Stimulated activated naive CD8-positive, alpha-beta T cell treated with anti-CD3 and anti-CD28 coated beads, Interleukin-15, amount 100 ng/mL, for 72 hours (primary cell): ENCODE measurements at regions not wholly inside any gene's neighbourhood (a gene's known extent, or its start where the extent isn't known, plus 50 kb on each side); places are given as distances from the start of the nearest gene placed in this dataset.

ENCODE experiments used
- ATAC-seq: fragments of 150-1000 bp; cut with Tn5 transposase; 2 replicates; pipeline ENCODE4 v1.10.0; 2021; ENCODE audit warnings: mild to moderate bottlenecking, moderate library complexity
- DNase-seq, 2 donors: peaks; one replicate each; pipeline ENCODE4 v3.0.0; 2021 to 2022
- H3K27ac Mint-ChIP-seq, 2 donors: one replicate each; pipeline ENCODE4 v1.8.0; 2022; ENCODE audit warnings: mild to moderate bottlenecking in 2 of 2, mixed read lengths in 2 of 2, moderate library complexity in 2 of 2
- H3K27me3 Mint-ChIP-seq: one replicate; pipeline ENCODE4 v1.8.0; 2022; ENCODE audit warnings: mixed read lengths
- H3K4me1 Mint-ChIP-seq: one replicate; pipeline ENCODE4 v1.8.0; 2022; ENCODE audit warnings: mild to moderate bottlenecking, mixed read lengths
- H3K4me3 Mint-ChIP-seq, 2 donors: one replicate each; pipeline ENCODE4 v1.8.0; 2022; ENCODE audit warnings: mild to moderate bottlenecking in 2 of 2, mixed read lengths in 2 of 2, moderate library complexity in 1 of 2
- H3K9me3 Mint-ChIP-seq, 2 donors: one replicate each; pipeline ENCODE4 v1.8.0; 2022; ENCODE audit warnings: mixed read lengths in 2 of 2

DNA sequence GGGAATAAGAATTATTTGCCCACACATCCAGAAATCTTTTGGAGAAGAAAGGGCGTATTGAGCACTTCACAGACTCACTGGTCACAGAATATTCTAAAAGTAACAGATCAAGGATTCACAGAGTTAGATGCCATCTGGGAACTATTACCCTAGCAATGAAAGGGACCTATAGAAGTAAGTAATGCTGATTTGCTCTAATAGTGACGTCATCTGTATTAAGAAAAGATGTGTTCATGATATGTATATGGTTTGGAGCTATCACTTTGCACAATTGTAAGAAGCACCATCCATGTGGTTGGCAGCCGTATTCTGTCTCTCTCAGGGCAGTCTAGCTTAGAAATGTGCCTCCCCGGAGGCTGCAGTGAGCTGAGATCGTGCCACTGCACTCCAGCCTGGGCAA is 52.8 kb upstream of the SV2C start:
- Mint-ChIP-seq H3K4me1 (no peaks in the 10 kb centered on the region), H3K4me3 (no peak overlapping the region), H3K27me3 (peaks cover 24% of the 10 kb centered on the region), H3K9me3 (no peaks in the 10 kb centered on the region), H3K27ac (no peak overlapping the region)
- ATAC-seq (no peak), DNase-seq (no peak)

DNA sequence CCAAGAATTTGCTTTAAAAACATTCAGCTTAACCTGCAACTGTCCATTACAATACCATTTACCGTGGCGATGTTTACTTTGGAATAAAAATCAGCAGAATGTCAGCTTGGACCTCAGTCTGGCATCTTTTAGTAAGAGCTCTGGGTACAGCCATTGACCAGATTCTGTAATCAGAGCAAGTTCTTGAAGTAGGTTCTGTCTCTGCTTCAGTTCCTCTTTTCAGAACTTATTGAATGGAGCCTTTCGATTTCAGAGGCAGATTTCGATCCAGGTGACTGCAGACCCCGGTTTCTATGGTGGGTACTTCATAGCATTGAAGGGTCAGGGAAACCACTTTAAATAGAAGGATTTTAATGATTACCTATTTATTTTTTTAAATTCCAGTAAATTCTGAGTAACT is 53.4 kb upstream of the SV2C start:
- H3K4me1 Mint-ChIP-seq = no peaks in the 10 kb centered on the region
- ATAC-seq (no peak), DNase-seq (no peak)
- no peaks in the 10 kb centered on the region for H3K9me3 Mint-ChIP-seq
- H3K27me3 Mint-ChIP-seq = peaks cover 24% of the 10 kb centered on the region
- no peak overlapping the region for H3K27ac Mint-ChIP-seq
- no peak overlapping the region for H3K4me3 Mint-ChIP-seq

DNA sequence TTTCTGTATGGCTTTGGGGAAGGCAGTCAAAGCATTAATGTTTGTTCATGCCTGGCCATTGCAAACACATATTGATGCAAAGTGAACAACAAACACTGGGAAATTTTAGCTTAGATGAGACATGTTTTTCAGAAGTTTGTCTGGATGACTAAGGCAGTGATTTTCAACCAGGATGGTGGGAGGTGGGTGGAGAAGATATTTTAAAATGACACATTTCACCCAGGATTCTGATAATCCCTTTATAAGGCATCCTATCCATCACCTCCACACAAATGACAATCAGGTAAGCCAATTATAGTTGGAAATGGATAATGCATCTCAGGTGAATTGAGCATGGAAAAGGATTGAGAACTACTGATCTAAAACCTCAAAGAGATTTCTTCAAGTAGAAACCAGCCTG is 57.4 kb upstream of the SV2C start:
- Mint-ChIP-seq H3K9me3 (no peaks in the 10 kb centered on the region), H3K4me3 (no peak overlapping the region), H3K27me3 (peaks cover 32% of the 10 kb centered on the region), H3K27ac (no peak overlapping the region), H3K4me1 (no peaks in the 10 kb centered on the region)
- ATAC-seq (no peak), DNase-seq (no peak)

DNA sequence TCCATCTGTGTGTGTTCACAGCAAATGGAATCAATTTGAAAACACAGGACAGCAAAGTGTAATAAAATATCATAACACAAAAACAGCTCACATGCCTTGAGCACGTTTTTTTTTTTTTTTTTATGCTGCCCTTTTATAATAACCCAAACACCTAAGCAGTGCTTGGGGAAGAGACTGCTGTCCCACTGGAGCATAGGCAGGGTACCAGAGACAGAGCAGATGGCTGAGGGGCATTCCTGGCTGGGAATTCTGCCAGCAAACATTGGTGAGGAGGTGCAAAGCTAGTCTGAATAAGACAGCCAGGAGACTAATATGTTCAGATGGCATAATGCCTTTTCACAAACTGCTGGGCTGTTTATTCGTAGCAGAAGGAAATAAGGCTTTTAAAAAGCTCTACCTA is 58.1 kb upstream of the SV2C start:
- Mint-ChIP-seq H3K9me3 (no peaks in the 10 kb centered on the region), H3K4me1 (no peaks in the 10 kb centered on the region), H3K4me3 (no peak overlapping the region), H3K27ac (no peak overlapping the region), H3K27me3 (peaks cover 31% of the 10 kb centered on the region)
- DNase-seq (no peak), ATAC-seq (no peak)

DNA sequence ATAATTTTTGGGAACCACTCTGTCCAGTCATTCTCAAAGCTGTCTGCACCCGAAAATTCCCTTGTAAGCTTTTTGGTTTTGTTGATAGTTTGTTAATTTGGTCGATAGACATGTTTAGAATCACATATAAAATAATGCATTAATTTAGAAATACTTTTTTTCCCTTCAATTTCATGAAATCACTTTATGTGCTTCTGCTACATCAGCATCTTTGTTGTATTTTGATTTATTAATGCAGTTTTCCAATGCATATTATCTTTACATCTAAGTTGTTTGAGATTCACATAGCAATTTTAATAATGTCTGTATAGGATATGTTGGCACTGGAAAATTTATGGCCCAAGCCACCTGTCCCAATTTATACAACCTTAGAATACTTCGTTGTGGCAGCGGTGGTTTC is 60.6 kb upstream of the SV2C start:
- ATAC-seq (no peak), DNase-seq (no peak)
- Mint-ChIP-seq H3K27ac (no peak overlapping the region), H3K4me1 (no peaks in the 10 kb centered on the region), H3K27me3 (peaks cover 31% of the 10 kb centered on the region), H3K9me3 (no peaks in the 10 kb centered on the region), H3K4me3 (no peak overlapping the region)

DNA sequence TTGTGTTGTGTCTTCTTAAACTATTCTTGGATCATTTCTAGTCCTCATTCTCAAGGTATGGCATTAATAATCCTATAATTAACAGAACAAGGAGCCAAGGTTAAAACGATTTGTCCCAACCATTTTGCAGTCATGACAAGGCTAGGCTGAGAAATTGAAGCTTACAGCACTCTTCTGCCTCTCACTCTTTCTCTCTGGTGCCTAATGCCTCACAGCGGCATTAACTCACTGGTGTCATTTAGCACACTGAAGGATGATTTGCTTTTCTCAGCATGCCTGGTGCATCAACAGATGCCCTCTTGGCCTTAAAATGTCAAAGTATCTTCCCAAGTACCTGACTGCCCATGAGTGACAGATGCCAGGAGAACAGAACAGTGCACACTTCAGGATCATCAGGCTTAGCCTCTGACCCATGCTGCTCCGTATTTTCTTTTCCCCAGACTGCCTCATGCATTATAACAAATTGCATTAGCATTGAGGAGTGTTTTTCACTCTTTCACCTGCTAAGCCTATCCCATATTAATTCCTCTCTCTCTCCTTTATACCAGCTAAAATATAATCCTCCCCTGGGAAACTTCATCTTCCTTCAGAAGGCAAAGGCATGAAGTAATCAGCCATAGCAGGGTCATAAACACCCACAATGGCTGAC is 61.1 kb upstream of the SV2C start:
- ATAC-seq = no peak
- no peak overlapping the region for H3K27ac Mint-ChIP-seq

DNA sequence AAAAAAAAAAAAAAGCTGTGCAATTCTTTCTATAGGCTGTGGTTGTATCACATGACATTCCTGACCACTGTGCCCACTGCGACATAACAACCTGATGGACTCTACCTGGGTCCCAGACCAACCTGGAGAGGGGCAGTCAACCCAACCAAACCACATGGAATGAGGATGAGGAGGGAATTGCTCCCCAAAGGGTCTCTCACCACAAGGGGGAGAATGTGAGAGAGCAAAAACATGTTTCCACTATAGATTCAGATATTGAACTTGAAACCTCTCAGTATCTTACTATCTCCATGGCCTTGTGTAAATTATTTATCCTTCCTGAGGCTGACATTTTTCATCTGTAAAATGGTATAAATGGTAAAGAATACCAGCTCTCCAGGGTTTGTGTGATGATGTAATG is 66.9 kb upstream of the SV2C start:
- Mint-ChIP-seq H3K4me1 (no peaks in the 10 kb centered on the region), H3K4me3 (no peak overlapping the region), H3K9me3 (no peaks in the 10 kb centered on the region), H3K27ac (no peak overlapping the region), H3K27me3 (peaks cover 21% of the 10 kb centered on the region)
- no peak for DNase-seq
- no peak for ATAC-seq

More for the DNA sequence above, 61.1 kb upstream of the SV2C start:
- H3K4me1 Mint-ChIP-seq = no peaks in the 10 kb centered on the region
- H3K4me3 Mint-ChIP-seq = no peak overlapping the region
- peaks cover 31% of the 10 kb centered on the region for H3K27me3 Mint-ChIP-seq
- DNase-seq = no peak
- H3K9me3 Mint-ChIP-seq = no peaks in the 10 kb centered on the region

DNA sequence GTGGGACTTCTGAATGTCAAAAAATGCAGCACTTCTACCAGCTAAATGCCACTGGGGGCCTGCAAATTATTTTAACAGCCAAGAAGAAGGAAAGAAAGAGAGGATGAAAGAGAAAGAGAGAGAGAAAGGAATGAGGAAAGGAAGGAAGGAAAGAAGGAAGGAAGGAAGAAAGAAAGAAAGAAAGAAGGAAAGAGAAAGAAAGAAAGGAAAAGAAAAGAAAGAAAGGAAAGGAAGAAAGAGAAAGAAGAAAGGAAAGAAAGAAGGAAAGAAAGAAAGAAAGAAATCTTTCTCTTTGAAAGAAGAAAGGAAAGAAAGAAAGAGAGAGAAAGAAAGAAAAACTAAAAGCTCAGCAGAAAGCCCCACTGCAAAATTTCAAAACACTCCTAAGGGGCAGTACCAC is 69.2 kb upstream of the SV2C start:
- DNase-seq = no peak
- Mint-ChIP-seq H3K9me3 (no peaks in the 10 kb centered on the region), H3K4me1 (no peaks in the 10 kb centered on the region), H3K4me3 (no peak overlapping the region), H3K27ac (no peak overlapping the region), H3K27me3 (peaks cover 23% of the 10 kb centered on the region)
- ATAC-seq = no peak

DNA sequence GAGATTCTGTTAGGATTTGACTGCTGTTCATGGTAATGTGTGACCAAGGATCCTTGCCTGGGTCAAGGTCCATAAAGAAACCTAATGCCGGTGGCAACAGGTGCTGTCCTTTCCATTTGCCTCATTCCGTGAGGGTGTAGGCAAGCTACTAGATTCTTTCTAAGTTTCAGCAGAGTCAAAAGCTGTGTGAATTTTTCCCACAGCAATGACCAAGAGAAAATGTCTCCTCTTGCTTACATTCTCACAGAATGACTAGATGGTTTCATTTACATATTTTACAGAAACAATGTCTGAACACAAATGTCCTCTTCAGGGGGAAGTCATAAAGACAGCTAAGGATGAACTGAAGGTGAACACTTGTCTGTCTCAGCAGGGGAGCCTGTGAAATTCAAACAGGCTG is 75.3 kb upstream of the SV2C start:
- no peak for ATAC-seq
- Mint-ChIP-seq H3K27me3 (peaks cover 22% of the 10 kb centered on the region), H3K4me3 (no peak overlapping the region), H3K27ac (no peak overlapping the region), H3K4me1 (no peaks in the 10 kb centered on the region), H3K9me3 (no peaks in the 10 kb centered on the region)
- DNase-seq = no peak

DNA sequence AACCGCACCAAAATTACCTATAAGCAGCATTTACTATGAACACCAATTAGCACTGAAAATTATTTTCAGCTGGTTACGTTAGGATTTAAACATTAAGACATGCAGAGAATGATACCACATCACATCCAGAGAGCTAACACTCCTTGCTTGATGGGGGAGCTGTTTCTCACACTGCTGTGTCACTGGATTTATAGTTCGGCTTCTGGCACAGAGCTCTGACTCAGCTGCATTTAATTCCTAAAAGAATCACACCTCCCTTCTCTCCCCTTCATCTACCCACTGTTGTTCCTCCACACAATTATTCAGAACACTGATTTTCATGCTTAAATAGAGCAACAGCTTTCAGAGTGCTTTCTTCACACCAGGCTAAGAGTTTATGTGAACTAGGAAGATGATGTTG is 82.6 kb upstream of the SV2C start:
- H3K4me1 Mint-ChIP-seq = no peaks in the 10 kb centered on the region
- no peak for DNase-seq
- H3K27me3 Mint-ChIP-seq = peaks cover 15% of the 10 kb centered on the region
- no peak overlapping the region for H3K4me3 Mint-ChIP-seq
- peaks cover 0 to 21% of the 10 kb centered on the region in 2 donors for H3K9me3 Mint-ChIP-seq
- H3K27ac Mint-ChIP-seq = no peak overlapping the region
- ATAC-seq = no peak

DNA sequence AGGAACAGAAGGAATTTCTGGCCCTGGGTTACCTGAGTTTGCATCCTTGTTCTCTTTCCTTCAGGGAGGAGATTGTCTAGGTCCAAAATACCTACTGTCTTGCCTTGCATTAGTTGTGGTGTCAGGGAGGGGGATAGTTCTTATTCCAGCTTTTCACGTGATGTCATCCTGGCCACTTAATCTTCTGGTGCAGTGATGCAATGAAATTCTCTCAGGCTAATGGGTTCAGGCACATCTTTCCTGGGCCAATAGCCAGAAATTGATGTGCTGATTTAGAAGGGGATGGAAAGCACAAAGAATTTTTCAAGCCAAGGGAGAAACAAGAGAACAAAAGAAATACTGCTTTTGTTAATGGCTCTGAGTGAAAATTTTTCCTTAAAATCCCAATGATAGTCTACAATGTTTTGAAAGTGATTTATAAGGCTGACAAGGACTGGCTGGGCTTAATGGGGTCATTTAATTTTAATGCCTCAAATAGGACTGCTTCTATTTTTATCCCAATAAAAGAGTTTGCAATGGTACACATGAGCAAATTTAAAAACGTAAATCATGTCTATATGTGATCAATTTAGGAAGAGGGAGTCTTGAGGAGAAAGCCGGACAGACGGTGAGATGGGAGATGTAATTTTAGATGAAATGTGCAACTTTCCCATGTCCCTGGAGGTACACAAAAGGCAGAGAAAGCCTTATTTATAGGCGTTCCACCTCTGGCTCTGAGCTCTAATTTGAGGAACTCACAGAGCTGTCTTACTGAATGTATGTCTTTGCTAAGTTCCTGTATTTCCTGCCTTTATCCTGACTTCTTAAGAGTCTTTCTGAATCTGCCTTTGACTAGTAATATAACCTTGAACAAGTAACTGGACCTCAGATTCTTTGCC is 89.3 kb upstream of the SV2C start:
- ATAC-seq = no peak
- Mint-ChIP-seq H3K27me3 (peaks cover 17% of the 10 kb centered on the region), H3K27ac (no peak overlapping the region), H3K9me3 (peaks cover 0 to 12% of the 10 kb centered on the region in 2 donors), H3K4me3 (no peak overlapping the region), H3K4me1 (no peaks in the 10 kb centered on the region)
- DNase-seq = no peak

DNA sequence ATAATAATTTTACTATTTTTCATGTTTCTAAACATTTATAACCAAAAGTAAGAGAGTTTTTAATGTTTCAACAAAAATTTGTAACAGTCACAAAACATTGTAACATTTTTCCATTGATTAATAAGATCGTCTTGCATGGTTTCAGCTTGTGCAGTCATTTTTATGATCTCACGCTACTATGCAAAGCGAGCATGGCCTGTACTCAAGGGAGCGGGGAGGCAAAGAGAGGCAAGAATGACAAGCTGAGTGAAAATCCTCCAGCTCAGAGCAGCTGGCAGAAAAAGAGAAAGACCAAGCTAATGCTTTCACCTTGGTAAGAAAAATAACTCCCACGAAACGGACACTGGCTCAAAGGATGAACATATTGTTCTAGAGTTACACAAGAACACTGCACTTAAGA is 90.0 kb upstream of the SV2C start:
- ATAC-seq = no peak
- Mint-ChIP-seq H3K9me3 (peaks cover 0 to 6% of the 10 kb centered on the region in 2 donors), H3K27me3 (peaks cover 17% of the 10 kb centered on the region), H3K4me3 (no peak overlapping the region), H3K27ac (no peak overlapping the region), H3K4me1 (no peaks in the 10 kb centered on the region)
- DNase-seq = no peak

DNA sequence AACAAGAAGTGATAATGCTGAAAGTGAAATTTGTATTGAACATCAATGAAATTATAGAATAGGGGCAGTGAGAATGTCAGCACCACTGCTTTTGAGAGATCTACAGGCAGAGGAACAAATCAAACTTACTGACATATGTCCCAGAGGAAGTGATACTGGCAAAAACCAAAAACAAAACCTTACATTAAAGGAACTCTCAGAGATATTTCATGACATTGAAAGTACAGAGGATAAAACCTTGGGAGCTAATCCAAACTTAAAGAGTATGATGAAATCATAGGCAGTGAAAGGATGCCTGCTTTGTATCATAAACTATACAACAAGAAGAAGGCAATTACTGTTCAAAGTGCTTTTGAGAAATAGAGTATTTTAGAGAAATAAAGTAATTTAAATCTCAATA is 90.4 kb upstream of the SV2C start:
- no peak for ATAC-seq
- Mint-ChIP-seq H3K4me3 (no peak overlapping the region), H3K9me3 (peaks cover 0 to 6% of the 10 kb centered on the region in 2 donors), H3K27me3 (peaks cover 17% of the 10 kb centered on the region), H3K27ac (no peak overlapping the region), H3K4me1 (no peaks in the 10 kb centered on the region)
- DNase-seq = no peak

DNA sequence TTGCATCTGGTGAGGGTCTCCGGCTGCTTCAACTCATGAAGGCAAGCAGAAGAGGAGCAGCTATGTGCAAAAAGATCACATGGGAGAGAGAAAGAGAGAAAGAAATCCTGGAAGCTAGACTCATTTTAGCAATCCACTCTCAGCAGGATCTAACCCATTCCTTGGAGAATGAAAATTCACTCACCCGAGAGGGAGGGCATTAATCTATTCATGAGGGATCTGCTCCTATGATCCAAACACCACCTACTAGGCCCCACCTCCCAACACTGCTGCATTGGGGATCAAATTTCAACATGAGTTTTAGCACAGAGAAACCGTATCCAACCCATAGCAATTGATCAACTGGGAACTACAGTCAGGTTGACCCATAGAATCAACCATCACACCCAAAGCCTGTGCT is 98.1 kb upstream of the SV2C start:
- Mint-ChIP-seq H3K4me1 (no peaks in the 10 kb centered on the region), H3K4me3 (no peak overlapping the region), H3K27ac (no peak overlapping the region), H3K27me3 (peaks cover 6% of the 10 kb centered on the region), H3K9me3 (no peaks in the 10 kb centered on the region)
- ATAC-seq (no peak), DNase-seq (no peak)

DNA sequence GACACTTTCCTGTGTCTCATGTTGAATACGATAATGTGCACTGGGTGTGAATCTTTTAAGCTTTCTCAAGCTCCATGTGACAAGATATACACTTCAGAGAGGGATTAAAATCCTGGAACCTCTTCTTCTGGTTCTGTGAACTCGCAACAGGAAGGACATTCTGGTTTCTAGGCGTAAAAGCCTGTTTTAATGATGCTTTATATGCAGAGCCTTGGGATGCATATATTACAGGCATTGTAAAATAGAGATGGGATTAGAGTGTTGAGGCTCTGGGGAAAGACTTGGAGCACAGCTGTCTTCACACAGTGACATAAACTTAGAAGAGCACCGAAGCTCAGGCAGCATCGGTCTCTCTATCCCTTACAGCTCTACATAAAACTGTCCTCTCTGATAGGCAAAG is 107.7 kb upstream of the SV2C start:
- H3K4me3 Mint-ChIP-seq = no peak overlapping the region
- H3K9me3 Mint-ChIP-seq = peaks cover 0 to under 1% of the 10 kb centered on the region in 2 donors
- no peaks in the 10 kb centered on the region for H3K4me1 Mint-ChIP-seq
- ATAC-seq = no peak
- DNase-seq = no peak
- H3K27ac Mint-ChIP-seq = no peak overlapping the region
- H3K27me3 Mint-ChIP-seq = peaks cover 32% of the 10 kb centered on the region

DNA sequence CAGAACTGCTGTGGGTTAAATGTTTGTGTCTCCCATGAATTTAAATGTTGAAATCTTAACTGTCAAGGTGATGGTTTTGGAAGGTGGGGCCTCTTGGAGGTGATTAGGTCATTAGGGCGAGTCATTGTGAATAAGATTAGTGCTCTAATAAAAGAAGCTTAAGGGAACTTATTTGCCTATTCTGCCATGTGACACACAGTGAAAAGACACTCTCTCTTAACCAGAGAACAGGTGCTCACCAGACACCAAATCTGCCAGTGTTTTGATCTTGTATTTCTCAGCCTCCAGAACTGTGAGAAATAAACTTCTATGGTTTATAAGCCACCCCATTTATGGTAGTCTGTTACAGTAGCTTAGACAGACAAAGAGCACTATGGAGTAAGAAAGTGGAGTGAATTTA is 117.9 kb upstream of the SV2C start:
- no peak for ATAC-seq
- peaks cover 15% of the 10 kb centered on the region for H3K27me3 Mint-ChIP-seq

More for the DNA sequence above, 117.9 kb upstream of the SV2C start:
- H3K4me3 Mint-ChIP-seq = no peak overlapping the region
- H3K4me1 Mint-ChIP-seq = no peaks in the 10 kb centered on the region
- DNase-seq = no peak
- H3K27ac Mint-ChIP-seq = no peak overlapping the region
- H3K9me3 Mint-ChIP-seq = peaks cover 11 to 32% of the 10 kb centered on the region in 2 donors
